Activated CD4-positive, alpha-beta T cell treated with anti-CD3 and anti-CD28 coated beads, Interleukin-2, amount 10 ng/mL, durations not matched to agents 7 days and 5 days (primary cell): ENCODE measurements at regions not wholly inside any gene's neighbourhood (a gene's known extent, or its start where the extent isn't known, plus 50 kb on each side); places are given as distances from the start of the nearest gene placed in this dataset.

Experiments
- CTCF ChIA-PET: fragments of 350-600 bp; sonication (Branson Sonifier 250); formaldehyde crosslinking; loops from one replicate; lab custom pipeline; 2021; ENCODE audit warnings: antibody characterized with exemption; lab: Charles Lee
- POLR2A ChIA-PET: fragments of 350-600 bp; sonication (Branson Sonifier 250); formaldehyde crosslinking; loops from one replicate; lab custom pipeline; 2021; ENCODE audit warnings: antibody characterized with exemption; lab: Charles Lee
- DNase-seq: peaks from one replicate; pipeline ENCODE4 v3.0.0-alpha.2; 2020
- H3K27ac Mint-ChIP-seq: one replicate; pipeline ENCODE4 v1.8.0; 2021; ENCODE audit warnings: mild to moderate bottlenecking, moderate library complexity, mixed read lengths
- H3K27me3 Mint-ChIP-seq: one replicate; pipeline ENCODE4 v1.8.0; 2021; ENCODE audit warnings: mixed read lengths
- H3K36me3 Mint-ChIP-seq: one replicate; pipeline ENCODE4 v1.8.0; 2021; ENCODE audit warnings: low read depth, mixed read lengths
- H3K4me1 Mint-ChIP-seq: one replicate; pipeline ENCODE4 v1.8.0; 2021; ENCODE audit warnings: mixed read lengths
- H3K4me3 Mint-ChIP-seq: one replicate; pipeline ENCODE4 v1.8.0; 2021; ENCODE audit warnings: mild to moderate bottlenecking, moderate library complexity, mixed read lengths
- H3K9me3 Mint-ChIP-seq: one replicate; pipeline ENCODE4 v1.8.0; 2021; ENCODE audit warnings: mixed read lengths

DNA sequence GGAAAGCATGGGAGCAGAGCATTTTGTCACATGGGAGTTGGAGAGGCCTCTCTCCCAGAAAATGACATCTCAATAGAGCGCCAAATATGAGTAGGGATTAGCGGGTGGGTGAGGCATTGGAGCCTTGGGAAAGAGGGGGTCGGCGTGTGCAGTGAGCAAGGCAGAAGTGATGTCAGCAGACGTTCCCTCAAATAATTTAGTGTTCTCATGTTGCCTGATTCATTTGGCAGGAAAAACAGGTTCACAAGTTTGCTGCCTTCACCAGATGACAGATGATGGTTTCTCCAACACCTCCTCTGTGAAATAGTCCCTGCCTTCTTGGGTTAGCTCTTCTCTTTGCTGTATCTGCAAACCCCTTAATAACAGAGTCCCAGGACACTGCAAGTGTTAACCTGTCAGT is 118.5 kb upstream of the ARHGAP20 start:
- Mint-ChIP-seq H3K36me3 (no peaks in the 10 kb centered on the region), H3K27ac (no peak overlapping the region), H3K4me1 (peaks cover 8% of the 10 kb centered on the region), H3K9me3 (no peaks in the 10 kb centered on the region), H3K27me3 (no peaks in the 10 kb centered on the region), H3K4me3 (no peak overlapping the region)
- no peak for DNase-seq
- ChIA-PET POLR2A (no interaction called here), CTCF (no interaction called here)

DNA sequence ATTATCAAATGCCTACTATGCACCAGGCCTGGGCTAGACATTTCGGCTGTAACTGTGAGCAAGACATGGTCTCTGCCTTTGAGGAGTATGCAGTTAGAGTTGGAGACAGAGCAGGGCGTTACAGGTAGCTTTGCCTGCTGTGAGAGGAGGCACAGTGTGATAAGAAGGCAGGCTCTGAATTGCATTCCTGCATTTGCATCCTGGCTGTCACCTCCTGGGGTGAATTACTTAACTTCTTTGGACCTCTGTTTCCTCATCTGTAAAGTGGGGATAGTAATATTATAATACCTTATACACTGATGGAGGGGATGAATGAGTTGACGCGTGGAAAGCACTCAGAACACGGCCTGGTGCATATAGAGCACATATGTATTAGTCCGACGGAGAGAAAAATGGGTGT is 118.1 kb upstream of the ARHGAP20 start:
- peaks cover 8% of the 10 kb centered on the region for H3K4me1 Mint-ChIP-seq
- H3K9me3 Mint-ChIP-seq = no peaks in the 10 kb centered on the region
- no peak overlapping the region for H3K27ac Mint-ChIP-seq

DNA sequence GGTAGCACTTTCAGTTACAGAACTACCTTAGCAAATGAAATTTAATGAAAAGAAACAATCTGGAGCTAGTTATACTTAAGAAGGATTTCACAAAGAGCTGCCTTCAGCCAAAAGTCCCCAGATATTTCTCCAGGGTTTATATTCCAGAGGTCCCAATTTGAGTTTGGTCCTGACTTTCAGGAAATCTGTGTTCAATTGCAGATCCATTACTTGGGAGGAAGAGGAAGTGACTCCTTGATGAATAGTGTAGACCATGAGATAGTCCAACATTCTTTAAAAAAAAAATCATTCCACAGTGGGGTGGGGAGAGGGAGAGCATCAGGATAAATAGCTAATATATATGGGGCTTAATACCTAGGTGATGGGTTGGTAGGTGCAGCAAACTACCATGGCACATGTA is 117.6 kb upstream of the ARHGAP20 start:
- ChIA-PET CTCF (no interaction called here), POLR2A (no interaction called here)
- no peaks in the 10 kb centered on the region for H3K9me3 Mint-ChIP-seq
- DNase-seq = no peak
- no peaks in the 10 kb centered on the region for H3K36me3 Mint-ChIP-seq
- H3K27me3 Mint-ChIP-seq = no peaks in the 10 kb centered on the region
- no peak overlapping the region for H3K27ac Mint-ChIP-seq
- peaks cover 8% of the 10 kb centered on the region for H3K4me1 Mint-ChIP-seq
- no peak overlapping the region for H3K4me3 Mint-ChIP-seq

More for the DNA sequence above, 118.1 kb upstream of the ARHGAP20 start:
- no peak overlapping the region for H3K4me3 Mint-ChIP-seq
- DNase-seq = no peak
- no peaks in the 10 kb centered on the region for H3K27me3 Mint-ChIP-seq
- CTCF ChIA-PET = no interaction called here
- POLR2A ChIA-PET = no interaction called here
- no peaks in the 10 kb centered on the region for H3K36me3 Mint-ChIP-seq

DNA sequence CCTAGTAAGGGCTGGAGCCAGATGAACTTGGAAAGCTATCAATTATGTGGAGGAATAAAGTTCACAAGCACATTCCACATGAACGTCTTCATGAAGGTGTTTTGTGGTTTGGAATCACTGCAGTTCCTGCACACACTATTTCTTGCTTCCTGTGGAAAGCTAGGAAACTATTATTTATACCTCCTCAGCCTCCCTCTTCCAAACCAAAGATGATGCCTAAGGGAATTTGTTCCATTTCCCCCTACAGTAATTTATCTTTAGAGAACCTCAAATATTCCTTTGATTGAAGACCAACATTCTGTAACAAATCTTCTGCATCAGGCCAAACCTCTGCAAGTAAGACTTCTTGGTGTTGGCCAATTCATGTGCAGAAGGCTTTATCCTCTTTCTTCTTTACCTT is 115.8 kb upstream of the ARHGAP20 start:
- CTCF ChIA-PET = no interaction called here
- no peaks in the 10 kb centered on the region for H3K9me3 Mint-ChIP-seq
- H3K27me3 Mint-ChIP-seq = no peaks in the 10 kb centered on the region
- H3K4me1 Mint-ChIP-seq = peaks cover 7% of the 10 kb centered on the region
- no peaks in the 10 kb centered on the region for H3K36me3 Mint-ChIP-seq
- H3K4me3 Mint-ChIP-seq = no peak overlapping the region
- POLR2A ChIA-PET = no interaction called here
- no peak overlapping the region for H3K27ac Mint-ChIP-seq
- DNase-seq = no peak

DNA sequence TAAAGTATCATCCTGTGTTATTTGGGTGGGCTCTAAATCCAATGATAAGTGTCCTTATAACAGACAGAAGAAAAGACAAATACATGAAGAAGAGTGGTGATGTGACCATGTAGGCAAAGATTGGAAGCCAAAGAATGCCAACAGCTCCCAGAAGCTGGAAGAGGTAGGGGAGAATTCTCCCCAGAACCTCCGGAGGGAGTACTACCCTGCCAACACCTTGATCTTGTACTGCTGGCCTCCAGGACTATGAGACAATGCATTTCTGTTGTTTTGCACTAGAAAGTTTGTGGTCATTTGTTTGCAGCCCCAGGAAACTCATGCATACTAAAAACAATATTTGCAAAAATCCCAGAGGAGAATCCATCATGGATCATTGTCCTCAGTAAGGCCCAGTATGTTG is 115.0 kb upstream of the ARHGAP20 start:
- DNase-seq = no peak
- no peaks in the 10 kb centered on the region for H3K36me3 Mint-ChIP-seq
- ChIA-PET POLR2A (no interaction called here), CTCF (no interaction called here)
- peaks cover under 1% of the 10 kb centered on the region for H3K4me1 Mint-ChIP-seq
- no peaks in the 10 kb centered on the region for H3K27me3 Mint-ChIP-seq
- no peak overlapping the region for H3K4me3 Mint-ChIP-seq
- no peaks in the 10 kb centered on the region for H3K9me3 Mint-ChIP-seq
- no peak overlapping the region for H3K27ac Mint-ChIP-seq

DNA sequence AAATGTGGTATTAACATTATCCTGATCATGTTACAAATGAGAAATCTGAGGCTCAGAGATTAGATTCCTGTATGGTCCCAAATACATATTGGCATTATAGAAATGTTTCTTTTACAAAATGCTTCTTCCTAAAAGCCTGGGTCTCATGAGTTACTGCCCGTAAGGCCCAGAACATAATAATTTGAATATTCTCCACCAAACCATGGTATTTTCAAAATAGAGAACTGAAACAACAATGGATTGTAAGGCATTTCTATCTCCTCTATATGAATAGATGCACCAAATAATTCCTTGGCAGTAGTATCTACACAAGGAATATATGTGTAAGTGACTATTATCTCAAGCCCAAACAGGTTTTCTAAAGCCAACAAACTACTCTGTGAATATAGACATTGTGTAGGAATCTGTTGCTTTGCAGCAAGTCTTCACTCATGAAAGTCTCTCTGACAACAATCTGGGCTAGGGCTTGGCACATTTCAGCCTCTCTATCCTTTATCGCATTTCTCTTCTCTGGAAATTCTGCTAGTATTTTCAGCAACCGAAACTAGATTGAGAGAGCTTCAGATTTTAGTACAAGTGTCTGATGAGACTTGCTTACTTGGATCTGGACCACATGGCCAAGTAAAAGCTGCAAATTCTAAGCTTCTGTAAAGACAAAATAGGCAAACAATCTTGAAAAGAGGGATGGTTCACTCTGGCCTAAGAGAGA is 112.8 kb upstream of the ARHGAP20 start:
- no peak overlapping the region for H3K27ac Mint-ChIP-seq
- no peaks in the 10 kb centered on the region for H3K9me3 Mint-ChIP-seq
- DNase-seq = no peak
- POLR2A ChIA-PET = no interaction called here
- H3K36me3 Mint-ChIP-seq = no peaks in the 10 kb centered on the region
- H3K4me1 Mint-ChIP-seq = no peaks in the 10 kb centered on the region
- no peak overlapping the region for H3K4me3 Mint-ChIP-seq
- CTCF ChIA-PET = no interaction called here
- H3K27me3 Mint-ChIP-seq = no peaks in the 10 kb centered on the region

DNA sequence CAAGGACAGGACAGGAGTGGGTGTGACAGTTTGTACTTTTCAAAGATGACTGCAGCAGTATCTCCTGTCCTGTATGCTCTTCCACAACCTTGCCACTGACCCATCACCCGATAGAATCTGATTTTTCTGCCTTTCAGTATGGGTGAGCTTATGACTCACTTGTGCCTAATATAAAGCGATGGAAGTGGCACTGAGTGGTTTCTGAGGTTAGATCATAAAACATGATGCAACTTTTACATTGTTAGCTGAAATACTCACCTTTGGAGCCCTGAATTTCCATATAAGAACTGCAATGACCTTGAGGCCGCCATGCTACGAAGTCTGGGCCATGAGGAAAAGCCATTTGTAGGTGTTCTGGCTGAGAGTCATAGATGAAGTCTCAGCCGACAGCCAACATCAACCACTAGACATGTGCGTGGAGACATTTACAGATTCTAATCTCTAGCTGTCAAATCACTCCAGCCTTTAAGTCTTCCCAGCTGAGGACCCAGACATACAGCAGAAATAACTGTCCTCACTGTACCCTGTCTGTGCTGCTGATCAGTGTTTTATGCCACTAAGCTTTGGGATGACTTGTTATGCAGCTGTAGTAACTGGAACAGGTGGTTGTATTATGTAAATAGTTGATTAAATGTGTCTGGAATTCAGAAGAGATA is 105.9 kb upstream of the ARHGAP20 start:
- H3K4me3 Mint-ChIP-seq = no peak overlapping the region
- H3K36me3 Mint-ChIP-seq = no peaks in the 10 kb centered on the region
- H3K9me3 Mint-ChIP-seq = peaks cover 6% of the 10 kb centered on the region
- CTCF ChIA-PET = no interaction called here
- no peak overlapping the region for H3K27ac Mint-ChIP-seq
- POLR2A ChIA-PET = no interaction called here
- H3K27me3 Mint-ChIP-seq = no peaks in the 10 kb centered on the region
- DNase-seq = no peak
- peaks cover 12% of the 10 kb centered on the region for H3K4me1 Mint-ChIP-seq

DNA sequence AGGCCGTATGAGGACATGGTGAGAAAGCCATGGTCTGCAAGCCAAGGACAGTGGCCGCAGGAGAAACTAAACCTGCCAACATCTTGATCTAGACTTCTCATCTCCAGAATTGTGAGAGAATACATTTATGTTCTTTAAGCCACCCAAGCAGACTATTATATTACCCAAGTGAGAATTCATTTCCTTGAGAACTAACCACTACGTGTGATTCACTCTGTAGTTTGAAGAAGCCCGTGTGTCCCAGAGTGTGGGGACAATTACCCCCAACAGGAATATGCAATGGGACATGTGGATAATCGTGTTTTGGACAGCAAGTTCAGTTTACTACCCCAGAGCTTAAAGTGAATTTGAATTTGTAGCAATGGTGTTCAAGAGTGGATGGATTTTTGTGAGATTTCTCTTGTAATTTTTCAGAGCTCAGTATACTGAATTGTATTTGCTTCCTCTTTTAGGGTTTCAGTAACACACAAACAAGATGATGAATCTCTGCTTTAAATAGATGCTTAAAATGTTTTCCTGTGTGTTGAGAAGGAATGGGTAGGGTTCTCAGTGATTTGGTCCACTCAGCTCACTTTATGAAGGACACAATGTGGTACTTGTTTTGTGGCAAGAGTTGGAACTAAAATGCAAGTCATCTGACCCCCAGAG is 100.0 kb upstream of the ARHGAP20 start:
- POLR2A ChIA-PET = no interaction called here
- no peaks in the 10 kb centered on the region for H3K36me3 Mint-ChIP-seq
- no peak for DNase-seq
- no peaks in the 10 kb centered on the region for H3K4me1 Mint-ChIP-seq
- H3K4me3 Mint-ChIP-seq = no peak overlapping the region
- no peak overlapping the region for H3K27ac Mint-ChIP-seq
- peaks cover 6% of the 10 kb centered on the region for H3K9me3 Mint-ChIP-seq
- CTCF ChIA-PET = no interaction called here
- no peaks in the 10 kb centered on the region for H3K27me3 Mint-ChIP-seq

DNA sequence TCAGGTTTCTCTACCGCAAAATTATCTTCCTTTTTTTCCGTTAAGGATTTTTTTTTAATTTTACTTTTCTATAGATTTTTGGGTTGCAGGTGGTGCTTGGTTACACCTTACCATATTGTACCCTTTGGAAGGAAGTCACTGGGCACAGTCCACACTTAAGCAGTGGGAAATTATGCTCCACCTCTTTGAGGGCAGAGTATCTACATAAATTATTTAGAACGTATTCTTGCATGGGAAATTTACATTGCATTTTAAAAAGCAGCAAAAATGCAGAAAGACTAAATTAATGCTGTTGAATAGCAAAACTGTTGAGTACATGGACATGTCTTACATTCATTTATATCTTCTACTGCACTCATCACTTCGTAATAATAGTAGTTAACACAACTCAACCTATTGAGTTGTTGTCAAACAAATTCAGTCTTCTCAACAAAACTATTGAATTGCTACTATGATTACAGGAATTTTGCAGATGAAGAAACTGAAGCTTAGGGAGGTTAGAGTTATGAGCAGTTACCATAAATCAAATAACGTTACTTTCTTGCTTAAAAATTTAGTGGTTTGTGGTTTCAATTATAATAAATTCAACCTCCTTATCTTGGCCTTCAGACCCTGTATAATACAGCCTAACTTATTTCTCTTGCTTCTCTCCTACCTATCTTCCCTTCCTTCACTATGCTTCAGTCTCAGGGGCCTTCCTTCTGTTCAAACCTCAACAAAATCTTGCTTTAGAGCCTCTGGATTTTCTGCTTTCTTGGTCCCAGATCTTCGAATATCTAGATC is 97.4 kb upstream of the ARHGAP20 start:
- peaks cover 3% of the 10 kb centered on the region for H3K9me3 Mint-ChIP-seq
- ChIA-PET POLR2A (no interaction called here), CTCF (no interaction called here)
- no peak overlapping the region for H3K4me3 Mint-ChIP-seq
- H3K4me1 Mint-ChIP-seq = no peaks in the 10 kb centered on the region
- no peaks in the 10 kb centered on the region for H3K27me3 Mint-ChIP-seq
- no peak for DNase-seq
- no peak overlapping the region for H3K27ac Mint-ChIP-seq
- H3K36me3 Mint-ChIP-seq = no peaks in the 10 kb centered on the region

DNA sequence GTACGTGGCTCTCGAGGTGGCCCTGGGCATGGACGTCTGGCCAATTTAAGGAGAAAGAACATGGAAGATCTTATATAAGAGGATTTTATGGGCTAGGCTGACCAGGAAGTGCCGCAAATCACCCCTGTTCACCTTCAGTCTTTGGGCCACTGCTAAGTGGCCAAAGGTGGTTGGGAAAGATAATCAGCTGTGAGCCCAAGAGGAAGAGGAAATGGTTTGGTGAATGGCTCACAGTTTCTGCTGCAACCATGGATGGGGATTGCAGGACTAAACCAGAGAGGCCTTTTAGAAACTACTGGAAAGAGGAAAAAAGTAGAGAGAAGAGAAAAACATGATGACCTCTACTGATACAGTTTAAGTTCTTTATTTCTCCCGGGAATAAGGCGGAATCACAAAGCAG is 96.0 kb upstream of the ARHGAP20 start:
- H3K9me3 Mint-ChIP-seq = no peaks in the 10 kb centered on the region
- no peak overlapping the region for H3K4me3 Mint-ChIP-seq
- H3K27me3 Mint-ChIP-seq = no peaks in the 10 kb centered on the region
- H3K4me1 Mint-ChIP-seq = no peaks in the 10 kb centered on the region
- no peak for DNase-seq
- H3K36me3 Mint-ChIP-seq = no peaks in the 10 kb centered on the region
- ChIA-PET CTCF (no interaction called here), POLR2A (no interaction called here)
- H3K27ac Mint-ChIP-seq = no peak overlapping the region

DNA sequence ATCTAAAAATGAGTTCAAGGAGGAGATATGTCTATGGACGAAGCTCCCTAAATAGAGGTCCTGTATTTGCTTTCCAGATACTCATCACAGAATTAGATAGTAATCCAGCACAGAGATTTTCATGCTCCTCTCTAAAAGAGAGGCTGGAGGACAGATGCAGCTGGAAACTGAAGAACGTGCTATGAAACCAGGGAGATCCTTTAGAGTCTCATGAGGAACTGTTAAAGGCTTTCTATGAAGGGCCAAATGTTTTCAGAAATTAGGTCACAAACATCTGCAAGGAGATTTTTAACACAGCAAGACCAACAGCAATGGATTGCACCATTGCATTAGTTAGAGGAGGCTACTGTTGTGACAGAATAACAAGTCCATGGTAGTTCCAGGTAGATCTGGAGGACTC is 95.6 kb upstream of the ARHGAP20 start:
- ChIA-PET CTCF (no interaction called here), POLR2A (no interaction called here)

DNA sequence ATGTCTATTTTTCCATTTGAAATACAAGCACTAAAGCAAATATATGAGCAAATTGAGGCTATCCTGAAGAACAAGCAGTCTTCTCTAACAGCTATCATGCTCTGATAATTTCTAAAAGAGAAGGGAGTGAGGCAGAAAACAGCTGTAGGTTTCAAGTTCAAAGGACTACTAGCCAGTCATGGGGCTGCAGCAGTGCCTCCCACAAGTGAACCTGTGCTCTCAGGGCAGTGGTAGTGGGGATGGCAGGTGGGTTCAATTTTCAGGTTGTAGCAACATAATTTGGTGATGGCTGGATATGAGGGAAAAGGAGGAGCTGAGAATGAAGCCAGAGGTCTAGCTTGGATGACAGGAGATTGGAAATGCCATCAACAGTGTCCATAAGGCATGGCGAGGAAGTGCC is 93.5 kb upstream of the ARHGAP20 start:
- Mint-ChIP-seq H3K4me1 (no peaks in the 10 kb centered on the region), H3K4me3 (no peak overlapping the region), H3K36me3 (no peaks in the 10 kb centered on the region), H3K27ac (no peak overlapping the region), H3K27me3 (no peaks in the 10 kb centered on the region), H3K9me3 (no peaks in the 10 kb centered on the region)
- POLR2A ChIA-PET = no interaction called here
- CTCF ChIA-PET = interaction anchor here (1.0 kb wide), 1 partner anchor 14 kb away, joined by 3 read pairs; no protein-coding TSS in a partner anchor
- DNase-seq = no peak

More for the DNA sequence above, 95.6 kb upstream of the ARHGAP20 start:
- Mint-ChIP-seq H3K9me3 (no peaks in the 10 kb centered on the region), H3K4me3 (no peak overlapping the region), H3K36me3 (no peaks in the 10 kb centered on the region), H3K4me1 (no peaks in the 10 kb centered on the region), H3K27ac (no peak overlapping the region), H3K27me3 (no peaks in the 10 kb centered on the region)
- DNase-seq = no peak

DNA sequence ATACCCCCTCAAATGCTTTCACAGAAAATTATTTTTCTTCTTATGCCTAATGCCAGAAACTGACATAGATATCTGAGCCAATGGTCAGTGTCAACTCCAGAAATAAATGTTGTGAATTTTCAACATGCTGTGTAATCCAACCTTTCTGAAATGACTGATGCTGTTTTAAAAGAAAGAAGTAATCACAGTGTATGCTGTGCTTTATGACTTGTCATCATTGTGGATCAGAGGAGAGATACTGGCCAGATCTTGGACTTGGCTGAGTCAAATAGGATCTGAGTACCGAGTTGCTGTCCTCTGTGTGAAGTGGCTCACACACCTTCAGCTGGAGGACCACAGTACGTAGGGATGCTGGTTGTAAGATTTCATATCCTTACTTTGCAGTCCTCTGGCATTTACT is 89.9 kb upstream of the ARHGAP20 start:
- Mint-ChIP-seq H3K4me3 (no peak overlapping the region), H3K9me3 (no peaks in the 10 kb centered on the region), H3K4me1 (no peaks in the 10 kb centered on the region), H3K36me3 (no peaks in the 10 kb centered on the region), H3K27me3 (no peaks in the 10 kb centered on the region), H3K27ac (no peak overlapping the region)
- POLR2A ChIA-PET = no interaction called here
- CTCF ChIA-PET = no interaction called here
- DNase-seq = no peak
